Mesendoderm (in vitro differentiated cells): ENCODE measurements at regions not wholly inside any gene's neighbourhood (a gene's known extent, or its start where the extent isn't known, plus 50 kb on each side); places are given as distances from the start of the nearest gene placed in this dataset.
"Not testable (repeated sequence)": the region's sequence is repeated elsewhere in the genome, so short reads cannot be mapped to it uniquely, and the experiment has no call there.

Source experiments
- DNase-seq: peaks from one replicate; pipeline ENCODE4 v3.0.0; 2013
- H2AK5ac ChIP-seq: 2 replicates; pipeline ENCODE4 v1.6.1; 2013; ENCODE audit warnings: low read length, inconsistent platforms
- H2BK120ac ChIP-seq: 2 replicates; pipeline ENCODE4 v1.6.1; 2013; ENCODE audit warnings: low read depth, mild to moderate bottlenecking, low read length, moderate library complexity, mixed read lengths
- H2BK15ac ChIP-seq: replicated peaks from 2 replicates; pipeline ENCODE4 v1.6.1; 2013; ENCODE audit warnings: low read depth, mild to moderate bottlenecking, moderate library complexity
- H2BK5ac ChIP-seq: 2 replicates; pipeline ENCODE4 v1.6.1; 2013; ENCODE audit warnings: low read length, inconsistent platforms
- H3K18ac ChIP-seq: 2 replicates; pipeline ENCODE4 v1.6.1; 2013; ENCODE audit warnings: mild to moderate bottlenecking, low read length, mixed read lengths
- H3K23ac ChIP-seq: one replicate; pipeline ENCODE4 v1.6.1; 2013; ENCODE audit warnings: low read length
- H3K27ac ChIP-seq: 2 replicates; pipeline ENCODE4 v1.5.1; 2013; ENCODE audit warnings: low read depth, mild to moderate bottlenecking, inconsistent platforms, low read length, moderate library complexity
- H3K27me3 ChIP-seq: 2 replicates; pipeline ENCODE4 v1.6.1; 2013; ENCODE audit warnings: low read length, control low read depth, mild to moderate bottlenecking, inconsistent platforms; ENCODE audit not compliant: insufficient read depth, poor library complexity
- H3K36me3 ChIP-seq: 2 replicates; pipeline ENCODE4 v1.6.1; 2013; ENCODE audit warnings: low read length, inconsistent platforms; ENCODE audit not compliant: control insufficient read depth, insufficient read depth
- H3K4ac ChIP-seq: one replicate; pipeline ENCODE4 v1.6.1; 2013; ENCODE audit warnings: low read depth, mild to moderate bottlenecking, low read length, moderate library complexity
- H3K4me1 ChIP-seq: 2 replicates; pipeline ENCODE4 v1.6.1; 2013; ENCODE audit warnings: low read depth, low read length, inconsistent platforms; ENCODE audit not compliant: control insufficient read depth
- H3K4me2 ChIP-seq: 2 replicates; pipeline ENCODE4 v1.6.1; 2013; ENCODE audit warnings: low read length
- H3K4me3 ChIP-seq: 2 replicates; pipeline ENCODE4 v1.5.1; 2013; ENCODE audit warnings: mild to moderate bottlenecking, low read length
- H3K56ac ChIP-seq: one replicate; pipeline ENCODE4 v1.6.1; 2013; ENCODE audit warnings: low read length
- H3K79me1 ChIP-seq: 2 replicates; pipeline ENCODE4 v1.6.1; 2013; ENCODE audit warnings: low read length, inconsistent platforms
- H3K79me2 ChIP-seq: 2 replicates; pipeline ENCODE4 v1.6.1; 2013; ENCODE audit warnings: mild to moderate bottlenecking, low read length; ENCODE audit not compliant: control insufficient read depth, insufficient read depth
- H3K9ac ChIP-seq: 2 replicates; pipeline ENCODE4 v1.6.1; 2013; ENCODE audit warnings: low read length, inconsistent platforms
- H4K5ac ChIP-seq: one replicate; pipeline ENCODE4 v1.6.1; 2013; ENCODE audit warnings: low read length
- H4K8ac ChIP-seq: one replicate; pipeline ENCODE4 v1.6.1; 2013; ENCODE audit warnings: low read depth, mild to moderate bottlenecking, control low read depth, low read length, moderate library complexity
- WGBS: extraction: QIAGEN DNeasy Blood & Tissue Kit; methylation state at CpG from one replicate; pipeline ENCODE4 v1.1.7; 2013; ENCODE audit warnings: low lambda C conversion rate, missing lambda C conversion rate; ENCODE audit not compliant: insufficient coverage; ENCODE audit errors: extremely low coverage; 5-methylcytosine and 5-hydroxymethylcytosine counted together

GRCh38 chr3:18558507-18558906, 133.4 kb upstream of the SATB1 start:
- no peak overlapping the region for H3K56ac ChIP-seq
- H3K4me1 ChIP-seq: no peaks in the 10 kb centered on the region
- H3K36me3 ChIP-seq: no peaks in the 10 kb centered on the region
- H3K27me3 ChIP-seq: no peaks in the 10 kb centered on the region
- no peak overlapping the region for H3K4me2 ChIP-seq
- H2AK5ac ChIP-seq: no peak overlapping the region
- no peak overlapping the region for H3K23ac ChIP-seq
- H3K79me1 ChIP-seq: no peaks in the 10 kb centered on the region
- H3K4me3 ChIP-seq: no peak overlapping the region
- H3K9ac ChIP-seq: no peak overlapping the region
- H4K5ac ChIP-seq: no peak overlapping the region
- no peak for DNase-seq
- no peaks in the 10 kb centered on the region for H3K79me2 ChIP-seq
- WGBS: no CpG with 5 or more reads among the region's 3 CpGs
- H3K4ac ChIP-seq: no peak overlapping the region
- H2BK15ac ChIP-seq: no peak overlapping the region
- H3K27ac ChIP-seq: no peak overlapping the region
- H2BK5ac ChIP-seq: no peak overlapping the region
- no peak overlapping the region for H3K18ac ChIP-seq
- no peak overlapping the region for H2BK120ac ChIP-seq
- no peak overlapping the region for H4K8ac ChIP-seq

- Histone ChIP-seq H3K27me3 (no peaks in the 10 kb centered on the region), H2BK5ac (no peak overlapping the region), H4K5ac (no peak overlapping the region), H3K27ac (no peak overlapping the region), H3K4me3 (no peak overlapping the region), H3K79me1 (no peaks in the 10 kb centered on the region), H3K9ac (no peak overlapping the region), H3K36me3 (no peaks in the 10 kb centered on the region), H3K4me1 (no peaks in the 10 kb centered on the region), H3K18ac (no peak overlapping the region), H3K79me2 (no peaks in the 10 kb centered on the region), H2BK15ac (no peak overlapping the region), H2BK120ac (no peak overlapping the region), H3K4me2 (no peak overlapping the region), H2AK5ac (no peak overlapping the region), H3K23ac (no peak overlapping the region), H3K4ac (no peak overlapping the region), H4K8ac (no peak overlapping the region), H3K56ac (no peak overlapping the region)
- no CpG with 5 or more reads among the region's 3 CpGs for WGBS
- DNase-seq: no peak
Observed at GRCh38 chr3:18557216-18557615, 132.1 kb upstream of the SATB1 start.

GRCh38 chr3:18556503-18557135, 131.5 kb upstream of the SATB1 start:
- Histone ChIP-seq H4K8ac (no peak overlapping the region), H3K4me3 (no peak overlapping the region), H3K56ac (no peak overlapping the region), H3K9ac (no peak overlapping the region), H3K79me2 (no peaks in the 10 kb centered on the region), H4K5ac (no peak overlapping the region), H2BK120ac (no peak overlapping the region), H3K27ac (no peak overlapping the region), H3K27me3 (no peaks in the 10 kb centered on the region), H2BK5ac (no peak overlapping the region), H3K4me2 (no peak overlapping the region), H3K36me3 (no peaks in the 10 kb centered on the region), H3K79me1 (no peaks in the 10 kb centered on the region), H3K23ac (no peak overlapping the region), H2AK5ac (no peak overlapping the region), H3K18ac (no peak overlapping the region), H3K4ac (no peak overlapping the region), H3K4me1 (no peaks in the 10 kb centered on the region), H2BK15ac (no peak overlapping the region)
- WGBS: no CpG with 5 or more reads among the region's 4 CpGs
- DNase-seq: no peak

GRCh38 chr3:18556001-18556408, 130.9 kb upstream of the SATB1 start:
- no CpG with 5 or more reads among the region's 3 CpGs for WGBS
- no peaks in the 10 kb centered on the region for H3K4me1 ChIP-seq
- H2BK5ac ChIP-seq: no peak overlapping the region
- H2BK120ac ChIP-seq: no peak overlapping the region
- H2BK15ac ChIP-seq: no peak overlapping the region
- H3K36me3 ChIP-seq: no peaks in the 10 kb centered on the region
- no peak overlapping the region for H3K4ac ChIP-seq
- no peaks in the 10 kb centered on the region for H3K79me2 ChIP-seq
- H3K79me1 ChIP-seq: no peaks in the 10 kb centered on the region
- no peak overlapping the region for H3K4me2 ChIP-seq
- H3K27me3 ChIP-seq: no peaks in the 10 kb centered on the region
- no peak overlapping the region for H3K9ac ChIP-seq
- no peak overlapping the region for H3K23ac ChIP-seq
- no peak overlapping the region for H3K18ac ChIP-seq
- no peak overlapping the region for H4K5ac ChIP-seq
- no peak overlapping the region for H4K8ac ChIP-seq
- no peak overlapping the region for H3K56ac ChIP-seq
- H3K4me3 ChIP-seq: no peak overlapping the region
- no peak for DNase-seq
- no peak overlapping the region for H2AK5ac ChIP-seq
- no peak overlapping the region for H3K27ac ChIP-seq

GRCh38 chr3:18552579-18553105, 127.5 kb upstream of the SATB1 start:
- H3K23ac ChIP-seq, H3K4ac ChIP-seq, H4K8ac ChIP-seq, H3K27me3 ChIP-seq, H4K5ac ChIP-seq, H2BK120ac ChIP-seq, H2BK5ac ChIP-seq, H3K27ac ChIP-seq, H3K9ac ChIP-seq, H2BK15ac ChIP-seq, H3K18ac ChIP-seq, H3K79me2 ChIP-seq, H3K56ac ChIP-seq, H2AK5ac ChIP-seq, DNase-seq, H3K4me1 ChIP-seq, H3K4me2 ChIP-seq, H3K4me3 ChIP-seq, H3K79me1 ChIP-seq, H3K36me3 ChIP-seq: not testable (repeated sequence)
- no CpG with 5 or more reads among the region's 9 CpGs for WGBS

- Histone ChIP-seq H3K4me1 (no peaks in the 10 kb centered on the region), H3K4me2 (no peak overlapping the region), H3K4ac (no peak overlapping the region), H3K36me3 (no peaks in the 10 kb centered on the region), H2BK15ac (no peak overlapping the region), H3K23ac (no peak overlapping the region), H2AK5ac (no peak overlapping the region), H3K27ac (no peak overlapping the region), H3K79me2 (no peaks in the 10 kb centered on the region), H3K9ac (no peak overlapping the region), H2BK120ac (no peak overlapping the region), H4K5ac (no peak overlapping the region), H2BK5ac (no peak overlapping the region), H4K8ac (no peak overlapping the region), H3K18ac (no peak overlapping the region), H3K4me3 (no peak overlapping the region), H3K56ac (no peak overlapping the region), H3K79me1 (no peaks in the 10 kb centered on the region), H3K27me3 (no peaks in the 10 kb centered on the region)
- no CpG with 5 or more reads among the region's 2 CpGs for WGBS
- no peak for DNase-seq
Observed at GRCh38 chr3:18546632-18547031, 121.5 kb upstream of the SATB1 start.
